Suprapubic skin (tissue), 4 donors: ENCODE measurements at regions not wholly inside any gene's neighbourhood (a gene's known extent, or its start where the extent isn't known, plus 50 kb on each side); places are given as distances from the start of the nearest gene placed in this dataset.
A peak's percentile ranks its signal among the peaks of the same experiment; 100 is the strongest.

Experiments used
- DNase-seq, 2 donors: peaks; one replicate each; pipeline ENCODE4 v3.0.0-alpha.2; 2019; ENCODE audit warnings: low spot score in 2 of 2
- H3K27ac ChIP-seq: fragments of 200-600 bp; sonication (generic); one replicate; pipeline ENCODE4 v1.5.1; 2019
- H3K27me3 ChIP-seq: fragments of 200-600 bp; sonication (generic); one replicate; pipeline ENCODE4 v1.5.1; 2019
- H3K36me3 ChIP-seq: fragments of 200-600 bp; sonication (generic); one replicate; pipeline ENCODE4 v1.5.1; 2019
- H3K4me1 ChIP-seq: fragments of 200-600 bp; sonication (generic); one replicate; pipeline ENCODE4 v1.5.1; 2019
- H3K4me3 ChIP-seq: fragments of 200-600 bp; sonication (generic); one replicate; pipeline ENCODE4 v1.5.1; 2019; ENCODE audit warnings: mild to moderate bottlenecking
- H3K9me3 ChIP-seq: fragments of 200-600 bp; sonication (generic); one replicate; pipeline ENCODE4 v1.5.1; 2019
- CTCF ChIP-seq, 2 donors: fragments of 200-600 bp in 1 of 2; fragments of 450-650 bp in 1 of 2; sonication (generic) in 1 of 2; IDR thresholded peaks; one replicate each; pipeline ENCODE4 v1.5.1; 2016 to 2019; ENCODE audit warnings: antibody characterized with exemption in 2 of 2, mild to moderate bottlenecking in 1 of 2, moderate library complexity in 1 of 2
- EP300 ChIP-seq: sonication (generic); formaldehyde crosslinking; IDR thresholded peaks from one replicate; pipeline ENCODE4 v1.6.1; 2017; ENCODE audit warnings: antibody characterized with exemption
- POLR2A ChIP-seq, 2 donors: fragments of 450-650 bp; IDR thresholded peaks; one replicate each; pipeline ENCODE4 v1.6.1; 2017; ENCODE audit warnings: antibody characterized with exemption in 2 of 2, mild to moderate bottlenecking in 2 of 2, moderate library complexity in 2 of 2
- POLR2AphosphoS5 ChIP-seq, 3 donors: sonication (generic); formaldehyde crosslinking; IDR thresholded peaks; one replicate each; pipeline ENCODE4 v1.6.1; 2017; ENCODE audit warnings: antibody characterized with exemption in 3 of 3
- WGBS: methylation state at CpG from one replicate; pipeline ENCODE4 v1.1.5; 2018; 5-methylcytosine and 5-hydroxymethylcytosine counted together

- H3K36me3 ChIP-seq: no peaks in the 10 kb centered on the region
- 54% methylated on average over 9 of the region's 9 CpGs for WGBS
- peaks cover 9% of the 10 kb centered on the region for H3K9me3 ChIP-seq
- peak in 1 of 2 donors; percentile 21 for DNase-seq
- H3K27me3 ChIP-seq: no peaks in the 10 kb centered on the region
- TF ChIP-seq POLR2A (IDR thresholded peaks at IDR 0.05) (no peak), EP300 (no peak), POLR2AphosphoS5 (IDR thresholded peaks at IDR 0.05) (no peak), CTCF (IDR thresholded peaks at IDR 0.05) (no peak)
- H3K27ac ChIP-seq: no peak overlapping the region
- no peak overlapping the region for H3K4me3 ChIP-seq
- H3K4me1 ChIP-seq: no peaks in the 10 kb centered on the region
Observed at GRCh38 chr12:32039347-32039746, 67.3 kb upstream of the BICD1 start.

- 50% methylated on average over 6 of the region's 6 CpGs for WGBS
- Histone ChIP-seq H3K4me1 (no peaks in the 10 kb centered on the region), H3K4me3 (no peak overlapping the region), H3K36me3 (no peaks in the 10 kb centered on the region), H3K9me3 (peaks cover 11% of the 10 kb centered on the region), H3K27me3 (no peaks in the 10 kb centered on the region), H3K27ac (no peak overlapping the region)
- no peak for TF ChIP-seq EP300
- no peak for TF ChIP-seq CTCF (IDR thresholded peaks at IDR 0.05)
- TF ChIP-seq POLR2AphosphoS5 (IDR thresholded peaks at IDR 0.05): no peak
- TF ChIP-seq POLR2A (IDR thresholded peaks at IDR 0.05): no peak
- no peak for DNase-seq
Observed at GRCh38 chr12:32039917-32040575, 66.6 kb upstream of the BICD1 start.

- no peak for DNase-seq
- H3K36me3 ChIP-seq: no peaks in the 10 kb centered on the region
Observed at GRCh38 chr12:32043928-32044549, 62.6 kb upstream of the BICD1 start.

GRCh38 chr12:32047357-32048212 lies 59.1 kb upstream of the BICD1 start:
- Histone ChIP-seq H3K4me1 (no peaks in the 10 kb centered on the region), H3K9me3 (peaks cover 11% of the 10 kb centered on the region), H3K4me3 (no peak overlapping the region), H3K27ac (no peak overlapping the region), H3K36me3 (no peaks in the 10 kb centered on the region), H3K27me3 (no peaks in the 10 kb centered on the region)
- no peak for DNase-seq
- no peak for TF ChIP-seq EP300
- no peak for TF ChIP-seq POLR2AphosphoS5 (IDR thresholded peaks at IDR 0.05)
- no peak for TF ChIP-seq CTCF (IDR thresholded peaks at IDR 0.05)
- TF ChIP-seq POLR2A (IDR thresholded peaks at IDR 0.05): no peak
- WGBS: 83% methylated on average over 8 of the region's 8 CpGs

More at GRCh38 chr12:32043928-32044549, 62.6 kb upstream of the BICD1 start:
- Histone ChIP-seq H3K9me3 (peaks cover 11% of the 10 kb centered on the region), H3K4me3 (no peak overlapping the region), H3K27me3 (no peaks in the 10 kb centered on the region), H3K4me1 (no peaks in the 10 kb centered on the region), H3K27ac (no peak overlapping the region)
- 91% methylated on average over 9 of the region's 9 CpGs for WGBS
- no peak for TF ChIP-seq POLR2A (IDR thresholded peaks at IDR 0.05)
- TF ChIP-seq POLR2AphosphoS5 (IDR thresholded peaks at IDR 0.05): no peak
- no peak for TF ChIP-seq EP300
- TF ChIP-seq CTCF (IDR thresholded peaks at IDR 0.05): no peak

GRCh38 chr12:32048791-32049190 lies 57.9 kb upstream of the BICD1 start:
- WGBS: 89% methylated on average over 5 of the region's 5 CpGs
- no peak for TF ChIP-seq EP300
- no peak for TF ChIP-seq CTCF (IDR thresholded peaks at IDR 0.05)
- TF ChIP-seq POLR2A (IDR thresholded peaks at IDR 0.05): no peak
- peaks cover 7% of the 10 kb centered on the region for H3K9me3 ChIP-seq
- H3K36me3 ChIP-seq: no peaks in the 10 kb centered on the region
- H3K4me3 ChIP-seq: no peak overlapping the region
- no peaks in the 10 kb centered on the region for H3K27me3 ChIP-seq
- DNase-seq: peak in 1 of 2 donors; percentile 6
- no peak overlapping the region for H3K27ac ChIP-seq
- no peaks in the 10 kb centered on the region for H3K4me1 ChIP-seq
